Left ventricle myocardium superior (tissue), 1 donor: ENCODE measurements at regions not wholly inside any gene's neighbourhood (a gene's known extent, or its start where the extent isn't known, plus 50 kb on each side); places are given as distances from the start of the nearest gene placed in this dataset. TPM values are rescaled to one million over a fixed set of nuclear protein-coding genes. Genes with fewer than 3 reads are reported as not detected.

Source experiments
- microRNA-seq: library from miRNA; unstranded; fragments of <30 nt; microRNA quantifications from one replicate; pipeline ENCODE4 v1.2.0, GENCODE V29; 2020; ENCODE audit warnings: borderline number of aligned reads
- donor health status: DM: no; HTN: yes; CAD: no; lungs with severe emphysema.

Small RNAs in the stretch of these regions (microRNA-seq; reads per million reads assigned to microRNA genes)
- gene MIR190A (431 reads per million, percentile 65 among the genes with 10 or more reads in this experiment), gene MIR6085 (not detected), gene MIR8067 (not detected)
